NCI-H526 (cell line): ENCODE measurements at regions not wholly inside any gene's neighbourhood (a gene's known extent, or its start where the extent isn't known, plus 50 kb on each side); places are given as distances from the start of the nearest gene placed in this dataset.

Experiments used
- DNase-seq, 2 experiments: peaks; one replicate each; lab custom pipeline; 2025; lab: John Stamatoyannopoulos, UW

- DNase-seq = no peak
Observed at GRCh38 chr12:105805730-105806399, 332.9 kb downstream of the NUAK1 start.

- DNase-seq = no peak
Observed at GRCh38 chr12:105806400-105806770, 332.4 kb downstream of the NUAK1 start.

- no peak for DNase-seq
Observed at GRCh38 chr12:105812366-105812765, 326.4 kb downstream of the NUAK1 start.

GRCh38 chr12:105813201-105813600 lies 325.6 kb downstream of the NUAK1 start:
- no peak for DNase-seq

- DNase-seq = peak; percentile 94
Observed at GRCh38 chr12:105814283-105814682, 324.5 kb downstream of the NUAK1 start.

- DNase-seq = no peak
Observed at GRCh38 chr12:105819549-105819948, 319.2 kb downstream of the NUAK1 start.

GRCh38 chr12:105820429-105821125 lies 318.2 kb downstream of the NUAK1 start:
- DNase-seq = no peak

GRCh38 chr12:105822131-105823105 lies 316.3 kb downstream of the NUAK1 start:
- no peak for DNase-seq

- no peak for DNase-seq
Observed at GRCh38 chr12:105823810-105824209, 314.9 kb downstream of the NUAK1 start.

GRCh38 chr12:105825141-105825540 lies 313.6 kb downstream of the NUAK1 start:
- peak in 1 of 2 experiments; percentile 3 for DNase-seq

GRCh38 chr12:105831372-105831771 lies 307.4 kb downstream of the NUAK1 start:
- DNase-seq = no peak

GRCh38 chr12:105832021-105832420 lies 306.7 kb downstream of the NUAK1 start:
- no peak for DNase-seq

- DNase-seq = no peak
Observed at GRCh38 chr12:105832806-105833205, 305.9 kb downstream of the NUAK1 start.

GRCh38 chr12:105834496-105834895 lies 304.3 kb downstream of the NUAK1 start:
- DNase-seq = no peak

GRCh38 chr12:105835580-105836241 lies 303.0 kb downstream of the NUAK1 start:
- DNase-seq = no peak

GRCh38 chr12:105836242-105836622 lies 302.5 kb downstream of the NUAK1 start:
- DNase-seq = no peak

- DNase-seq = no peak
Observed at GRCh38 chr12:105839629-105840127, 299.1 kb downstream of the NUAK1 start.

- no peak for DNase-seq
Observed at GRCh38 chr12:105840384-105840783, 298.4 kb downstream of the NUAK1 start.

- no peak for DNase-seq
Observed at GRCh38 chr12:105841840-105842239, 296.9 kb downstream of the NUAK1 start.

GRCh38 chr12:105843561-105843960 lies 295.2 kb downstream of the NUAK1 start:
- DNase-seq = no peak

GRCh38 chr12:105843986-105844760 lies 294.6 kb downstream of the NUAK1 start:
- DNase-seq = no peak
